Suppressor macrophage treated with lipopolysaccharide for 1 hour (primary cell): ENCODE measurements at regions not wholly inside any gene's neighbourhood (a gene's known extent, or its start where the extent isn't known, plus 50 kb on each side); places are given as distances from the start of the nearest gene placed in this dataset.

ENCODE experiments used
- DNase-seq, 3 donors: peaks; one replicate each; pipeline ENCODE4 v3.0.0-alpha.2; 2020 to 2022

GRCh38 chr14:101233808-101234207 is 327.5 kb upstream of the DIO3 start:
- DNase-seq: no peak

DNA sequence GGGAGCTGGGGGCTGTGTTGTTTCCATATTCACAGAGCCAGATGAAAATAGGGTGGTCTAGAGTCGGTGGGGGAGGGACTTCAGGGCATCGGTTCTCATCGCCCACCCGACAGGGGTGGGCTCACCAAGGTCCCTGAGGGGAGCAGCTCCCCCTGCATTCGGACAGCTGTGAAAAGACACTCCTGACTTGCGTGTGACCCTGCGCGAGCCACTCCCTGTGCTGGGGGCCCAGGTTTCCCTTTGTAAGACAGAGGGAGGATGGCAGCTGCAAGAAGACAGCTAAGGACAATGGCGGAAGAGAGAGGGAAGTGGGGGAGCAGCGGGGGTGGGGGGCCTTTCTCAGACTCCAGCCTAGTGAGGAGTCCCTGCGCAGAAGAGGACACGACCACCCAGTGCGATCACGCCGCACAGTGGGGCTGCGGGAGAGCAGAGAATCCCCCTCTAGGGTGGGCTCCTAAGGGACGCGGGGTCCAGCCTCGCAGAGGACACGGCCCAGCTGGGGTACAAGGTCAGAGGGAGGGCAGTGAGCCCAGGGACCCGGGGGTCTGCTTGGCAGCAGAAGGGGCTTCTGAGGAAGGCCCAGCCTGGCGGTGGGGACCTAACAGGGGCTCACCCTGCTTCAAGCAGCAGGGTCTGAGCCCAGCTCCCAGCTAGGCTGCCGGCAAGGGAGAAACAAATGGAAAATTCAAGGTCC is 326.9 kb upstream of the DIO3 start:
- no peak for DNase-seq

DNA sequence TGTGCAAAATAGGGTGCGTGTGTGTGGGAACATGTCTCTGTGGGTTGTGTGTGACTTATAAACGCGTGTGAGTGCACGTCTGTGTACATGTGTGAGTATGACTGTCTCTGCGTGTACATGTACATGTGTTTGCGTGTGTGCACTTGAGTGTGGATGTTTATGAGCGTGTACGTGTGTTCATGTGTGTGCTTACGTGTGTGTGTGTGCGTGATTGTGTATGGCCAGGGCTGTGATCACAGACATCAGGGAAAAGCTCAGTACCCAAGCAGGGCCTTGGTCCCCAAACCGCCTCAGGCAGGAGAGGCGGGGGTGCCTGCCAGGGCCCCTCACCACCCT is 326.3 kb upstream of the DIO3 start:
- DNase-seq: no peak

DNA sequence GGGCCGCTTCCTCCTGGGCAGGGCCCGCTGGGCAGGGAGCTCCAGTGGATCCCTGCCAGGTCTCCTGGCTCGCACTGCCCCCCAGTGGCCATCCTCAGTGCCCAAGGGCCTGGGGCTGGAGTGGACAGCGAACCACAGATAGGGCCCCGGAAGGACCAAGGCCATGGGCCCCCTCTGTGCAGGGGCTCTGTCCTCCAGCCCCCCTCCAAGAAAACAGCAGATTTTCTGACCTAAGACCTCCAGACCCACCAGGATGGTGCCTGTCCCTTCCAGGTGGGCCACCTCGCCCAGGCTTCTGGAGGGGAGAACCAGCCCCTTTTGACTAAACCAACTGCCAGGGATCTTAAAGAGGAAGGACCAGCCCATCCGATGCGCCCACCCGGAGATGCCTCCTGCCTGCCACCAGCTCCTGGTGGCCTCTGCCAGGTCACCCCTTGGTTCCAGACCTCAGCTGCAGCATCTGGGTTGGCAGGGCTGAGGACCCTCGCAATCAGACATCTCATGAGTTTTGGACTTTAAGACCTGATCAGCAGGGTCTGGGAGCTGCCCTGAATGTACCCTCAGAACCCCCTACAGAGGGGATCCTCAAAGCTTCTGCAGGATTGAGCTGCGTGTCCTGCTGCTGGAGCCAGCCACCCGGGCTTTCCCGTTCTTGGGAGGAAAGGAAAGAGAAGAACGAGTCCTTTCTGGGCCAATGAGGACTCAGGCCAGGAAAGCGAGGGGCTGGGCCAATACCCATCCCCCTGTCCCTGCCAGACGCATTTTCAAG is 325.8 kb upstream of the DIO3 start:
- DNase-seq: peak; percentile 61 to 89 (median 77)

GRCh38 chr14:101236496-101237251 is 324.6 kb upstream of the DIO3 start:
- no peak for DNase-seq

GRCh38 chr14:101237252-101237616 is 324.1 kb upstream of the DIO3 start:
- no peak for DNase-seq

- no peak for DNase-seq
These were observed 322.2 kb upstream of the DIO3 start for GRCh38 chr14:101239065-101239464.

DNA sequence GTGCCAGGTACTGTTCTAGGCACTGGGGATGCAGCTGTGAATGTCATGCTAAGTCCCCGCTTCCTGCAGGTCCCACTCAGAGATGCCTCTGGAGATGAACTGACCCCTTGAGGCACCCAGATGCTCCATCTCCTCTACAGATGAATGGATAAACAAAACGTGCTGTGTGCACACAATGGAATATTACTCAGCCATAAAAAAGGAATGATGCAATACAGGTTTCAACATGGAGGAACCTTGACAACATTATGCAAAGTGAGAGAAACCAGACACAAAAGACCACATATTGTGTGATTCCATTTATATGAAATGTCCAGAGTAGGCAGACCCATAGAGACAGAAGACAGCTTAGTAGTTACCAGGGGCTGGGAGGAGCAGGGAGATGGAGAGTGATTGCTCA is 320.1 kb upstream of the DIO3 start:
- no peak for DNase-seq

DNA sequence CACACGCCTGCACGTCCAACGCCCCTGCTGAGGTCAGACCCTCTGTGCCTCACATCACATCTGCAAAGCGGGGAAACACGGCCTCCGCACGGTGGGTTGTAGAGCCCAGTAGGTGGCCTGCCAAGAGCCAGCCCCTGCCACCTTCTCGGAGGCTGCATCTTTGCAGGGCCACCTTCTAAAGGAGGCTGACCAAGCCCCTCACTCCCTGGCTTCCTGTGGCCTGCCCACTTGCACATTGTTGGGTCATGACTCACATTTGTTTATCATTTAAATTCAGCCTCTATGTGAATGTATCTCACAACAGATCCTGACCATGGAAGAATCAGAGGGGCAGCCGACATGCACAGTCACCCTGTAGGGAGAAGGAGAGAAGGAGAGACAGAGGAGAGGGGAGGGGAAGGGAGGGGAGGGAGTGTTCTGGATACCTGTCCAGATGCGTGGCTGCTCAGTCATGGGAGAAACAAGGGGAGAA is 319.5 kb upstream of the DIO3 start:
- DNase-seq: no peak

GRCh38 chr14:101242442-101243385 is 318.6 kb upstream of the DIO3 start:
- DNase-seq: no peak

DNA sequence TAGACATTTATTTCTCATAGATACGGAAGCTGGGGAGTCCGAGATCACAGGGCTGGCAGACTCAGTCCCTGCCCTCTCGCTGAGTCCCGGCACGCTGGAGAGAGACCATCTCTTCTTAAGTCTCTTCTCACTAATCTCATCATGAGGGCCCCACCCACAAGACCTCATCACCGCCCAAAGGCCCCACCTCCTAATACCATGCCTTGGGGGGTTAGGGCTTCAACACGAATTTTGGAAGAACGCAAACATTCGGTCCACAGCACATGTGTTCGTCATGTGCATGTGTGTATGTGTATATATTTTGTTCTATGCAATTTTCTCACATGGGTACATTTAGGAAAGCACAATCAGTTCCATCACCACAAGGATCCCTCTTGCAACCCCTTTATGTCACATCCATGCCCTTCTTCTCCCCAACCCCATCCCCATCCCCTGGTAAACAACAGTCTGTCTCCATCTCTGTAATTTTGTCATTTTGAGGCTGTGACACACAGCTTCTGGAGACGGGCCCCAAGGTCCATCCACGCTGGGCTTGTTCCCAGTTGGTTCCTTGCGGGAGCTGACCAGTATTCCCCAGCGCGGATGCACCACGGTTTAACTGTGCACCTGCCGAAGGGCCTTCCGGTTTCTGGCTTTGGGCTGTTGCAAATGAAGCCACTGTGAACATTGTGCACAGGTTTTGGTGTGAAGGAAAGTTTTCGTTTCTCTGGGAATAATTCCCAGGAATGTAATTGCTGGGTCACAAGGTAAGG is 317.5 kb upstream of the DIO3 start:
- no peak for DNase-seq

- no peak for DNase-seq
These were observed 314.1 kb upstream of the DIO3 start for GRCh38 chr14:101246894-101247841.

- DNase-seq: no peak
These were observed 313.2 kb upstream of the DIO3 start for GRCh38 chr14:101247842-101248725.

GRCh38 chr14:101248840-101249675 is 312.2 kb upstream of the DIO3 start:
- DNase-seq: no peak

DNA sequence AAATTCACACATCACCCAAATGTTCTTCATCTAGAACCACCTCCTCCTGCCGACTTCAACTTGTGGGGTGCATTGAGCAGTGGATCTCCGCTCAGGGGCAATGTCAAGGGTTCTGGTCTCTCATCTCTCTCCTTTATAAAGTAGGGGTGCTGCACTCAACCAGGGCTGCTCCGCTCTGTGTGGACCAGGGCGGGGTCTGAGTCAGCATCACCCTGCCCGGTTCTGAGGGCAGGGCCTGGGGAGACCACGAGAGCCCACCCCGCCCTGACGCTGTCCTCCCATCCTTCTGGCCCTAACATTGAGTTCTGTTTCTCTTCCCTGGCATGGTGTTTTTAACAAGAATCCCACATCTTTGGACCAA is 311.6 kb upstream of the DIO3 start:
- DNase-seq: no peak

DNA sequence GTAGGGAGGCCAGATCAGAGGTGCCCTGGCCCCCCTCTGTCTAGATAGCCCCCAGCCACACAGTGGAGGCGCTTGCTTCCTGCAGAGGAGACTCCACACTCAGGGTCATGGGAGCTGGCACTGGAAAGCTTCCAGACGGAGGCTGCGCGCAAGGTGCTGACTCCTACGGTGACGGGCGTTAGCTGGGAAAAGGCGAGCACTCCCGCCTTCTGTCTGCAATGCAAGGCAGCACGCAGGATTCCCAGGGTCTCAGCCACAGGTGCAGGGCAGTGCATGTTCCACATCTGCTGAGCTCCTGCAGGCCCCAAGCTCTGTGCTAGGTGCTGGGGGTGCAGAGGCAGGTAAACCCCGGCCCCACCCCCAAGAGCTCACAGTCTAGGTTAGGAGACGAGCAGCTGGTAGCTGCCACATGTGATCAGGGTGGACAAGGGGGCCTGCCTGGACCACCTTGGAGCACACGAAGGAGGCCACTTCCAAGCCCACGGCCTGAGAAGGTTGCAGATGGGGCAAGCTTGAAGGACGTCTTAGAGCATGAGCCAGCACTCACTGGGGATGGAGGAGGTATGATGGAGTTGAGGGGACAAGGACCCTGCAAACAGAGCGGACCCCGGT is 310.9 kb upstream of the DIO3 start:
- DNase-seq: no peak

GRCh38 chr14:101250948-101251811 is 310.1 kb upstream of the DIO3 start:
- no peak for DNase-seq
